H9 (cell line): ENCODE measurements at regions not wholly inside any gene's neighbourhood (a gene's known extent, or its start where the extent isn't known, plus 50 kb on each side); places are given as distances from the start of the nearest gene placed in this dataset.

Source experiments
- DNase-seq: peaks from one replicate; pipeline ENCODE4 v3.0.0-alpha.2; 2017
- H2AFZ ChIP-seq: one replicate; pipeline ENCODE4 v1.6.1; 2013; ENCODE audit warnings: mild to moderate bottlenecking, low read length, control low read depth, moderate library complexity
- H2AK5ac ChIP-seq: 2 replicates; pipeline ENCODE4 v1.6.1; 2013; ENCODE audit warnings: low read length, control low read depth, mixed read lengths; ENCODE audit not compliant: insufficient read length
- H2BK120ac ChIP-seq: one replicate; pipeline ENCODE4 v1.6.1; 2013; ENCODE audit warnings: low read depth, mild to moderate bottlenecking, low read length, control low read depth, inconsistent platforms; ENCODE audit not compliant: poor library complexity, severe bottlenecking
- H2BK12ac ChIP-seq: 2 replicates; pipeline ENCODE4 v1.6.1; 2013; ENCODE audit warnings: low read length, control low read depth, mixed read lengths, low read depth; ENCODE audit not compliant: insufficient read length
- H2BK15ac ChIP-seq: 2 replicates; pipeline ENCODE4 v1.6.1; 2013; ENCODE audit warnings: low read depth, low read length, control low read depth
- H2BK20ac ChIP-seq: one replicate; pipeline ENCODE4 v1.6.1; 2013; ENCODE audit warnings: low read depth, mild to moderate bottlenecking, low read length, control low read depth, inconsistent platforms; ENCODE audit not compliant: poor library complexity, severe bottlenecking
- H2BK5ac ChIP-seq: 2 replicates; pipeline ENCODE4 v1.6.1; 2013; ENCODE audit warnings: low read length, control low read depth, mixed read lengths; ENCODE audit not compliant: insufficient read length
- H3K14ac ChIP-seq: 2 replicates; pipeline ENCODE4 v1.6.1; 2013; ENCODE audit warnings: low read length, control low read depth; ENCODE audit not compliant: insufficient read depth
- H3K18ac ChIP-seq: 2 replicates; pipeline ENCODE4 v1.6.1; 2013; ENCODE audit warnings: low read depth, mild to moderate bottlenecking, mixed read lengths, low read length, control low read depth; ENCODE audit not compliant: insufficient read length
- H3K23ac ChIP-seq: 2 replicates; pipeline ENCODE4 v1.6.1; 2013; ENCODE audit warnings: low read length, control low read depth, mixed read lengths, low read depth; ENCODE audit not compliant: insufficient read length
- H3K23me2 ChIP-seq: 2 replicates; pipeline ENCODE4 v1.6.1; 2013; ENCODE audit warnings: low read depth, mild to moderate bottlenecking, mixed read lengths, low read length, control low read depth; ENCODE audit not compliant: insufficient read length, poor library complexity, severe bottlenecking
- H3K27ac ChIP-seq: 2 replicates; pipeline ENCODE4 v1.5.1; 2013; ENCODE audit warnings: low read length, control low read depth, mixed read lengths, low read depth; ENCODE audit not compliant: insufficient read length
- H3K27me3 ChIP-seq: 2 replicates; pipeline ENCODE4 v1.6.1; 2013; ENCODE audit warnings: low read length, control low read depth, inconsistent platforms; ENCODE audit not compliant: insufficient read depth
- H3K4ac ChIP-seq: 2 replicates; pipeline ENCODE4 v1.6.1; 2013; ENCODE audit warnings: low read depth, mild to moderate bottlenecking, control low read depth, inconsistent platforms, low read length, moderate library complexity
- H3K4me1 ChIP-seq: 2 replicates; pipeline ENCODE4 v1.6.1; 2013; ENCODE audit warnings: low read length, control low read depth, inconsistent platforms; ENCODE audit not compliant: insufficient read depth
- H3K4me2 ChIP-seq: 2 replicates; pipeline ENCODE4 v1.6.1; 2013; ENCODE audit warnings: low read length, control low read depth, mixed read lengths; ENCODE audit not compliant: insufficient read length, insufficient read depth
- H3K56ac ChIP-seq: 2 replicates; pipeline ENCODE4 v1.6.1; 2013; ENCODE audit warnings: low read depth, mild to moderate bottlenecking, mixed read lengths, low read length, control low read depth; ENCODE audit not compliant: insufficient read length
- H3K79me1 ChIP-seq: 2 replicates; pipeline ENCODE4 v1.6.1; 2013; ENCODE audit warnings: low read depth, mild to moderate bottlenecking, moderate library complexity, low read length, control low read depth, inconsistent platforms; ENCODE audit not compliant: insufficient read depth, poor library complexity, severe bottlenecking
- H3K79me2 ChIP-seq: 2 replicates; pipeline ENCODE4 v1.6.1; 2013; ENCODE audit warnings: low read length, control low read depth, inconsistent platforms; ENCODE audit not compliant: insufficient read depth
- H3K9ac ChIP-seq: 2 replicates; pipeline ENCODE4 v1.6.1; 2013; ENCODE audit warnings: low read length, control low read depth, mixed read lengths; ENCODE audit not compliant: insufficient read length; ENCODE audit errors: extremely low read depth
- H3K9me3 ChIP-seq: one replicate; pipeline ENCODE4 v1.6.1; 2013; ENCODE audit warnings: low read depth, low read length, inconsistent platforms; ENCODE audit not compliant: control insufficient read depth
- H3T11ph ChIP-seq: one replicate; pipeline ENCODE4 v1.6.1; 2013; ENCODE audit warnings: mild to moderate bottlenecking, low read length, control low read depth, inconsistent platforms
- H4K20me1 ChIP-seq: one replicate; pipeline ENCODE4 v1.6.1; 2013; ENCODE audit not compliant: control insufficient read depth, insufficient read length, insufficient read depth
- H4K5ac ChIP-seq: 2 replicates; pipeline ENCODE4 v1.6.1; 2013; ENCODE audit warnings: low read depth, mild to moderate bottlenecking, mixed read lengths, low read length, control low read depth; ENCODE audit not compliant: insufficient read length
- H4K8ac ChIP-seq: replicated peaks from 2 replicates; pipeline ENCODE4 v1.6.1; 2013; ENCODE audit warnings: low read length, control low read depth, mixed read lengths, low read depth; ENCODE audit not compliant: insufficient read length
- H4K91ac ChIP-seq: 2 replicates; pipeline ENCODE4 v1.6.1; 2013; ENCODE audit warnings: low read depth, mild to moderate bottlenecking, moderate library complexity, mixed read lengths, low read length, control low read depth; ENCODE audit not compliant: insufficient read length
- H3K27ac Mint-ChIP-seq, 3 experiments: 2 replicates in 2 of 3; 3 replicates in 1 of 3; pipeline ENCODE4 v1.8.0; 2020 to 2021; ENCODE audit warnings: mixed read lengths in 3 of 3, mild to moderate bottlenecking in 1 of 3, moderate library complexity in 1 of 3
- H3K27me3 Mint-ChIP-seq: 2 replicates; pipeline ENCODE4 v1.8.0; 2021; ENCODE audit warnings: low read depth, mild to moderate bottlenecking, moderate library complexity, mixed read lengths
- H3K36me3 Mint-ChIP-seq, 3 experiments: 2 replicates in 2 of 3; 3 replicates in 1 of 3; pipeline ENCODE4 v1.8.0; 2020 to 2021; ENCODE audit warnings: low read depth in 3 of 3, mixed read lengths in 3 of 3; ENCODE audit not compliant: insufficient read depth in 1 of 3
- H3K4me1 Mint-ChIP-seq, 2 experiments: 2 replicates each; pipeline ENCODE4 v1.8.0; 2020; ENCODE audit warnings: mixed read lengths in 2 of 2
- H3K4me3 Mint-ChIP-seq, 2 experiments: 2 replicates in 1 of 2; 3 replicates in 1 of 2; pipeline ENCODE4 v1.8.0; 2020 to 2021; ENCODE audit warnings: mild to moderate bottlenecking in 2 of 2, mixed read lengths in 2 of 2, moderate library complexity in 1 of 2
- H3K9me3 Mint-ChIP-seq, 2 experiments: 2 replicates in 1 of 2; 3 replicates in 1 of 2; pipeline ENCODE4 v1.8.0; 2020; ENCODE audit warnings: mild to moderate bottlenecking in 2 of 2, mixed read lengths in 2 of 2, moderate library complexity in 1 of 2
- CTCF ChIP-seq: fragments of 200-600 bp; sonication (generic); conservative IDR thresholded peaks from 3 replicates; pipeline ENCODE4 v1.8.0; 2021; ENCODE audit warnings: antibody characterized with exemption, mild to moderate bottlenecking
- WGBS: extraction: QIAGEN DNeasy Blood & Tissue Kit; methylation state at CpG from one replicate; pipeline ENCODE4 v1.1.7; 2013; ENCODE audit warnings: missing lambda C conversion rate, low lambda C conversion rate, mixed read lengths; ENCODE audit not compliant: insufficient read length; ENCODE audit errors: extremely low coverage; 5-methylcytosine and 5-hydroxymethylcytosine counted together

GRCh38 chr11:114864896-114865295 lies 186.6 kb downstream of the NXPE2 start:
- Histone ChIP-seq H3K23ac (no peak overlapping the region), H3K18ac (no peak overlapping the region), H2BK5ac (no peak overlapping the region), H4K5ac (no peak overlapping the region), H3T11ph (no peak overlapping the region), H3K56ac (no peak overlapping the region), H3K4me1 (no peaks in the 10 kb centered on the region), H2BK120ac (no peak overlapping the region), H4K8ac (no peak overlapping the region), H4K20me1 (no peaks in the 10 kb centered on the region), H2BK15ac (no peak overlapping the region), H2AFZ (no peak overlapping the region), H2BK20ac (no peak overlapping the region), H3K79me1 (no peaks in the 10 kb centered on the region), H3K9ac (no peak overlapping the region), H2BK12ac (no peak overlapping the region), H4K91ac (no peak overlapping the region), H3K23me2 (no peaks in the 10 kb centered on the region), H3K4ac (no peak overlapping the region), H3K79me2 (no peaks in the 10 kb centered on the region), H3K4me2 (no peak overlapping the region), H3K27ac (no peak overlapping the region), H3K14ac (no peak overlapping the region), H3K27me3 (no peaks in the 10 kb centered on the region), H3K9me3 (no peaks in the 10 kb centered on the region), H2AK5ac (no peak overlapping the region)
- Mint-ChIP-seq H3K27ac (no peak overlapping the region), H3K4me1 (no peaks in the 10 kb centered on the region), H3K36me3 (no peaks in the 10 kb centered on the region), H3K9me3 (no peaks in the 10 kb centered on the region), H3K27me3 (peaks cover 10% of the 10 kb centered on the region), H3K4me3 (no peak overlapping the region)
- no peak for TF ChIP-seq CTCF
- DNase-seq: no peak
- WGBS: no CpG with 5 or more reads among the region's 2 CpGs
